Peyer's patch (tissue), 4 donors: ENCODE measurements at regions not wholly inside any gene's neighbourhood (a gene's known extent, or its start where the extent isn't known, plus 50 kb on each side); places are given as distances from the start of the nearest gene placed in this dataset.
"Not testable (repeated sequence)": the region's sequence is repeated elsewhere in the genome, so short reads cannot be mapped to it uniquely, and the experiment has no call there.

Experiments
- DNase-seq, 3 donors: peaks; one replicate each; pipeline ENCODE4 v3.0.0-alpha.2; 2017 to 2019
- H3K27ac ChIP-seq, 4 donors: fragments of 200-600 bp; sonication (generic); one replicate each; pipeline ENCODE4 v1.5.1; 2016 to 2019
- H3K27me3 ChIP-seq, 2 donors: fragments of 200-600 bp; sonication (generic); one replicate each; pipeline ENCODE4 v1.5.1; 2019
- H3K36me3 ChIP-seq, 3 donors: fragments of 200-600 bp; sonication (generic); one replicate each; pipeline ENCODE4 v1.5.1; 2016 to 2019
- H3K4me1 ChIP-seq, 4 donors: fragments of 200-600 bp; sonication (generic); one replicate each; pipeline ENCODE4 v1.5.1; 2016 to 2019
- H3K4me3 ChIP-seq, 4 donors: fragments of 200-600 bp; sonication (generic); 1 replicate in 3 of 4; 2 replicates in 1 of 4; pipeline ENCODE4 v1.5.1; 2016 to 2019; ENCODE audit warnings: mild to moderate bottlenecking in 1 of 4
- H3K9me3 ChIP-seq, 4 donors: fragments of 200-600 bp; sonication (generic); one replicate each; pipeline ENCODE4 v1.5.1; 2016 to 2019; ENCODE audit warnings: mild to moderate bottlenecking in 1 of 4
- CTCF ChIP-seq, 6 experiments: fragments of 450-650 bp in 4 of 6; fragments of 200-600 bp in 2 of 6; sonication (generic) in 1 of 6; IDR thresholded peaks; one replicate each; pipeline ENCODE4 v1.5.1; 2017 to 2019; ENCODE audit warnings: antibody characterized with exemption in 6 of 6, mild to moderate bottlenecking in 3 of 6, moderate library complexity in 1 of 6
- POLR2A ChIP-seq, 2 donors: fragments of 450-650 bp; IDR thresholded peaks; one replicate each; pipeline ENCODE4 v1.5.1; 2017; ENCODE audit warnings: antibody characterized with exemption in 2 of 2, mild to moderate bottlenecking in 2 of 2, moderate library complexity in 2 of 2

GRCh38 chr1:60841116-60842046 lies 241.0 kb upstream of the NFIA start:
- Histone ChIP-seq H3K4me1 (no peaks in the 10 kb centered on the region), H3K4me3 (no peak overlapping the region), H3K9me3 (no peaks in the 10 kb centered on the region), H3K36me3 (no peaks in the 10 kb centered on the region), H3K27me3 (no peaks in the 10 kb centered on the region), H3K27ac (no peak overlapping the region)
- TF ChIP-seq POLR2A (IDR thresholded peaks at IDR 0.05): no peak
- TF ChIP-seq CTCF (IDR thresholded peaks at IDR 0.05): no peak
- no peak for DNase-seq

GRCh38 chr1:60840476-60840875 lies 241.9 kb upstream of the NFIA start:
- not testable (repeated sequence) for H3K4me3 ChIP-seq, H3K27ac ChIP-seq, H3K9me3 ChIP-seq, H3K4me1 ChIP-seq, H3K27me3 ChIP-seq, H3K36me3 ChIP-seq, DNase-seq

GRCh38 chr1:60835649-60836048 lies 246.7 kb upstream of the NFIA start:
- TF ChIP-seq CTCF (IDR thresholded peaks at IDR 0.05) (no peak), POLR2A (IDR thresholded peaks at IDR 0.05) (no peak)
- H3K27ac ChIP-seq: no peak overlapping the region
- H3K36me3 ChIP-seq: no peaks in the 10 kb centered on the region
- no peak overlapping the region for H3K4me3 ChIP-seq
- no peaks in the 10 kb centered on the region for H3K4me1 ChIP-seq
- H3K27me3 ChIP-seq: no peaks in the 10 kb centered on the region
- H3K9me3 ChIP-seq: no peaks in the 10 kb centered on the region
- no peak for DNase-seq

DNA sequence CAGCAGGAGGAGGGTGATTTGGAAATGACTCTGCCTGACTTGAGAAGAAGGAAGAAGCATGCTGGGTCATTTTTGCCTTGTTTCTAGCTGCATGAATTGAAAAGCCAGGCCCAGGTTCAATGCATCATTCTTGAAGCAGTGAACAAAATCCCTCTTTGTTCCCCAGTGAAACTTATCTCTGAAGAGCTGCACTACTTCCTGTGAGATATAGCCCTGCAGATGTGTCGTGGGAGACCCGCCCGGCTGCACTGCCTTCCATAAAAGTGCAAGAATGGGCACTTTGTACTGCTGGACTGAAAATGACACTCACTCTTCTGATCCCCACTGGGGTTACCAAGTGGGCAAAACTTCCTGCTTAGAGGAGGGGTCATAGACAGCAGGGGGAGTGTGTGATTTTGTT lies 249.2 kb upstream of the NFIA start:
- peak in 1 of 3 donors; percentile 51 for DNase-seq
- Histone ChIP-seq H3K27ac (peak overlapping the region in 1 of 4 donors; percentile 6), H3K4me3 (no peak overlapping the region), H3K4me1 (no peaks in the 10 kb centered on the region), H3K36me3 (no peaks in the 10 kb centered on the region), H3K9me3 (no peaks in the 10 kb centered on the region), H3K27me3 (no peaks in the 10 kb centered on the region)
- TF ChIP-seq POLR2A (IDR thresholded peaks at IDR 0.05) (no peak), CTCF (IDR thresholded peaks at IDR 0.05) (no peak)

- Histone ChIP-seq H3K9me3 (no peaks in the 10 kb centered on the region), H3K36me3 (no peaks in the 10 kb centered on the region), H3K4me3 (no peak overlapping the region), H3K4me1 (no peaks in the 10 kb centered on the region), H3K27me3 (no peaks in the 10 kb centered on the region), H3K27ac (peak overlapping the region in 2 of 4 donors; percentile 5 to 6)
- DNase-seq: no peak
- TF ChIP-seq CTCF (IDR thresholded peaks at IDR 0.05) (no peak), POLR2A (IDR thresholded peaks at IDR 0.05) (no peak)
Measured at GRCh38 chr1:60832367-60832766, 250.0 kb upstream of the NFIA start.

DNA sequence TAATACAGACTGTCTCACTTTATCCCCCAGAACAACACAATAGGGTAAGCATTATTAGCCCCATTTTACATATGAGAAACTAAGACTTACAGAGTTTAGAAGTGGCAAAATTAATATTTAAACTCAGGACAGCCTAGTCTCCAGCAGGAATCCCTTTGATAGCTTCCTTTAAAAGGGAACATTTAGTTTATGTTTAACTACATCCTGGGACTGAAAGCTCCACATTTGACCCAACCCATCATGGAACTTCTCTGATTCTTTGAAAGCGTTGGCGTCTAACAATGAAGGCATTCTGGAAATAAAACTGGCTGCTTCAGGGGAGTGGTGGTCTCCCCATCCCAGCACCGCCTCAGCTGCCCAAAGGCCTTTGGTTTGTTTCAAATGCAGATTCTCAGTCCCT lies 250.6 kb upstream of the NFIA start:
- no peak overlapping the region for H3K4me3 ChIP-seq
- H3K4me1 ChIP-seq: no peaks in the 10 kb centered on the region
- H3K36me3 ChIP-seq: no peaks in the 10 kb centered on the region
- H3K9me3 ChIP-seq: no peaks in the 10 kb centered on the region
- no peak for DNase-seq
- no peak overlapping the region for H3K27ac ChIP-seq
- no peaks in the 10 kb centered on the region for H3K27me3 ChIP-seq
- no peak for TF ChIP-seq CTCF (IDR thresholded peaks at IDR 0.05)
